HEK293T (cell line): ENCODE measurements at regions not wholly inside any gene's neighbourhood (a gene's known extent, or its start where the extent isn't known, plus 50 kb on each side); places are given as distances from the start of the nearest gene placed in this dataset.

Experiments
- ARNT ChIP-seq: fragments of 450-650 bp; IDR thresholded peaks from 2 replicates; pipeline ENCODE4 v1.6.1; 2017; ENCODE audit warnings: mild to moderate bottlenecking
- BHLHE40 ChIP-seq: fragments of 450-650 bp; IDR thresholded peaks from 2 replicates; pipeline ENCODE4 v1.6.1; 2016; ENCODE audit warnings: mild to moderate bottlenecking, moderate library complexity, borderline replicate concordance
- CTBP1 ChIP-seq: fragments of 450-650 bp; IDR thresholded peaks from 2 replicates; pipeline ENCODE4 v1.6.1; 2016; ENCODE audit warnings: borderline replicate concordance
- ELF4 ChIP-seq: fragments of 450-650 bp; IDR thresholded peaks from 2 replicates; pipeline ENCODE4 v1.6.1; 2017; ENCODE audit warnings: antibody characterized with exemption
- HDGF ChIP-seq: fragments of 450-650 bp; IDR thresholded peaks from 2 replicates; pipeline ENCODE4 v1.6.1; 2017; ENCODE audit warnings: antibody characterized with exemption, borderline replicate concordance
- LEF1 ChIP-seq: fragments of 450-650 bp; IDR thresholded peaks from 2 replicates; pipeline ENCODE4 v1.6.1; 2017; ENCODE audit warnings: mild to moderate bottlenecking, borderline replicate concordance
- NFRKB ChIP-seq: fragments of 450-650 bp; IDR thresholded peaks from 2 replicates; pipeline ENCODE4 v1.6.1; 2016; ENCODE audit warnings: mild to moderate bottlenecking, moderate library complexity
- SP1 ChIP-seq: fragments of 450-650 bp; IDR thresholded peaks from 2 replicates; pipeline ENCODE4 v1.6.1; 2017
- SUZ12 ChIP-seq: fragments of 450-650 bp; IDR thresholded peaks from 2 replicates; pipeline ENCODE4 v1.6.1; 2016; ENCODE audit warnings: mild to moderate bottlenecking

GRCh38 chr1:56105397-56105796 lies 474.0 kb downstream of the PLPP3 start:
- TF ChIP-seq SP1: no peak
- TF ChIP-seq CTBP1: no peak
- TF ChIP-seq NFRKB: no peak
- no peak for TF ChIP-seq BHLHE40
- TF ChIP-seq SUZ12: no peak
- TF ChIP-seq ELF4: no peak
- TF ChIP-seq LEF1: no peak
- no peak for TF ChIP-seq HDGF
- no peak for TF ChIP-seq ARNT
